Activated CD8-positive, alpha-beta memory T cell treated with anti-CD3 and anti-CD28 coated beads, Interleukin-2, amount 50 U/mL, for 1 hour (primary cell): ENCODE measurements at regions not wholly inside any gene's neighbourhood (a gene's known extent, or its start where the extent isn't known, plus 50 kb on each side); places are given as distances from the start of the nearest gene placed in this dataset.

Source experiments
- DNase-seq: peaks from one replicate; pipeline ENCODE4 v3.0.0-alpha.2; 2020; ENCODE audit errors: extremely low read depth

- DNase-seq, result no peak
These were observed 508.6 kb upstream of the SUCLG2 start for GRCh38 chr3:68163062-68163461.

GRCh38 chr3:68162644-68163043 is 508.2 kb upstream of the SUCLG2 start:
- DNase-seq, result no peak

GRCh38 chr3:68151359-68151758 is 496.9 kb upstream of the SUCLG2 start:
- DNase-seq, result no peak

- DNase-seq, result no peak
These were observed 494.0 kb upstream of the SUCLG2 start for GRCh38 chr3:68148447-68148846.

- DNase-seq, result no peak
These were observed 488.0 kb upstream of the SUCLG2 start for GRCh38 chr3:68142441-68142840.

GRCh38 chr3:68139897-68140296 is 485.5 kb upstream of the SUCLG2 start:
- no peak for DNase-seq

- DNase-seq, result no peak
These were observed 482.0 kb upstream of the SUCLG2 start for GRCh38 chr3:68136411-68136810.

GRCh38 chr3:68135067-68135466 is 480.7 kb upstream of the SUCLG2 start:
- no peak for DNase-seq

GRCh38 chr3:68129065-68129464 is 474.7 kb upstream of the SUCLG2 start:
- DNase-seq, result no peak

GRCh38 chr3:68123231-68123630 is 468.8 kb upstream of the SUCLG2 start:
- no peak for DNase-seq

GRCh38 chr3:68121287-68121686 is 466.9 kb upstream of the SUCLG2 start:
- DNase-seq, result no peak

GRCh38 chr3:68116580-68116979 is 462.2 kb upstream of the SUCLG2 start:
- no peak for DNase-seq

- no peak for DNase-seq
These were observed 449.4 kb upstream of the SUCLG2 start for GRCh38 chr3:68103811-68104210.

- DNase-seq, result no peak
These were observed 436.2 kb upstream of the SUCLG2 start for GRCh38 chr3:68090571-68090970.

GRCh38 chr3:68089572-68090011 is 435.2 kb upstream of the SUCLG2 start:
- no peak for DNase-seq

- no peak for DNase-seq
These were observed 434.2 kb upstream of the SUCLG2 start for GRCh38 chr3:68088636-68089035.

- peak; percentile 29 for DNase-seq
These were observed 433.8 kb upstream of the SUCLG2 start for GRCh38 chr3:68088216-68088615.

- DNase-seq, result no peak
These were observed 417.6 kb upstream of the SUCLG2 start for GRCh38 chr3:68072062-68072461.

- DNase-seq, result no peak
These were observed 415.8 kb upstream of the SUCLG2 start for GRCh38 chr3:68070186-68070585.

GRCh38 chr3:68067314-68067713 is 412.9 kb upstream of the SUCLG2 start:
- DNase-seq, result no peak

GRCh38 chr3:68062926-68063325 is 408.5 kb upstream of the SUCLG2 start:
- no peak for DNase-seq

GRCh38 chr3:68060910-68061309 is 406.5 kb upstream of the SUCLG2 start:
- DNase-seq, result no peak

GRCh38 chr3:68060191-68060590 is 405.8 kb upstream of the SUCLG2 start:
- no peak for DNase-seq

- DNase-seq, result no peak
These were observed 405.3 kb upstream of the SUCLG2 start for GRCh38 chr3:68059628-68060152.
